ENCODE measurements at regions not wholly inside any gene's neighbourhood (a gene's known extent, or its start where the extent isn't known, plus 50 kb on each side); places are given as distances from the start of the nearest gene placed in this dataset.

- TF ChIP-seq ASH2L (IDR thresholded peaks at IDR 0.05; ENCODE audit: borderline replicate concordance, low read depth) (no peak), RAD21 (IDR thresholded peaks at IDR 0.05; ENCODE audit: insufficient read depth, low read depth, low read length) (no peak), CEBPB (IDR thresholded peaks at IDR 0.05; ENCODE audit: borderline replicate concordance in 1 of 2, low read depth in 2 of 2, low read length in 2 of 2) (no peak), POLR2AphosphoS2 (IDR thresholded peaks at IDR 0.05; ENCODE audit: low read depth, low read length) (no peak), HCFC1 (IDR thresholded peaks at IDR 0.05; ENCODE audit: low read length) (no peak)
Measured at GRCh38 chr4:181601103-181601502, 642.1 kb upstream of the TENM3 start (continued).

- Histone ChIP-seq H3K4me3 (no peak overlapping the region), H4K20me1 (ENCODE audit: control insufficient read depth, insufficient read depth) (no peaks in the 10 kb centered on the region), H3K27me3 (replicated peaks in 1 of 2; ENCODE audit: control insufficient read depth in 2 of 2, insufficient read depth in 2 of 2, low read length in 1 of 2) (no peaks in the 10 kb centered on the region), H3K9ac (ENCODE audit: control insufficient read depth, insufficient read depth, low read length) (no peak overlapping the region), H3K9me3 (replicated peaks; ENCODE audit: control insufficient read depth, insufficient read depth, low read length) (no peaks in the 10 kb centered on the region), H2AFZ (ENCODE audit: control insufficient read depth, low read depth, low read length) (no peak overlapping the region), H3K4me1 (ENCODE audit: control insufficient read depth, insufficient read depth, low read length) (no peaks in the 10 kb centered on the region), H3K4me2 (ENCODE audit: control insufficient read depth, insufficient read depth) (no peak overlapping the region), H3K36me3 (ENCODE audit: control insufficient read depth in 2 of 2, insufficient read depth in 2 of 2, low read length in 1 of 2) (no peaks in the 10 kb centered on the region), H3K79me2 (ENCODE audit: control insufficient read depth, insufficient read depth, low read length) (no peaks in the 10 kb centered on the region), H3K27ac (ENCODE audit: control insufficient read depth, insufficient read depth) (no peak overlapping the region)
- ChIA-PET POLR2A (no interaction called here), SMC1A (ENCODE audit: uncharacterized antibody, unreplicated experiment) (no interaction called here), CTCF (no interaction called here), RAD21 (ENCODE audit: unreplicated experiment) (no interaction called here)
- BruUV-seq (replicated peaks): no TSS peak
- TF ChIP-seq NKRF (conservative IDR thresholded peaks at IDR 0.05) (no peak), CBFB (IDR thresholded peaks at IDR 0.05; ENCODE audit: low read depth) (no peak), BCL3 (IDR thresholded peaks at IDR 0.05; ENCODE audit: borderline replicate concordance, insufficient read depth, low read depth, low read length, poor library complexity, severe bottlenecking) (no peak), SIN3A (IDR thresholded peaks at IDR 0.05; ENCODE audit: low read depth, low read length) (no peak), EED (IDR thresholded peaks at IDR 0.05; ENCODE audit: low read depth) (no peak), CHD1 (IDR thresholded peaks at IDR 0.05; ENCODE audit: low read depth, low read length) (no peak), CREB1 (IDR thresholded peaks at IDR 0.05; ENCODE audit: low read depth) (no peak), SKIL (IDR thresholded peaks at IDR 0.05; ENCODE audit: low read depth, poor library complexity, severe bottlenecking) (no peak), PAX5 (IDR thresholded peaks at IDR 0.05; ENCODE audit: borderline replicate concordance, low read depth, low read length) (no peak), ZNF217 (IDR thresholded peaks at IDR 0.05) (no peak), FOS (IDR thresholded peaks at IDR 0.05; ENCODE audit: borderline replicate concordance, extremely low read depth, insufficient read length) (no peak), MTA3 (IDR thresholded peaks at IDR 0.05; ENCODE audit: borderline replicate concordance, low read length) (no peak), IRF5 (IDR thresholded peaks at IDR 0.05; ENCODE audit: borderline replicate concordance) (no peak)
- in situ Hi-C loops (cut with MboI) (no loop called here), intact Hi-C loops (cut with micrococcal nuclease; ENCODE audit: unreplicated experiment) (no loop called here)
- DNase-seq (ENCODE audit: low read depth, low spot score) (no peak), FAIRE-seq (no peak), ATAC-seq (no peak)
- 1% methylated on average over 4 of the region's 4 CpGs for WGBS (ENCODE audit: insufficient coverage, insufficient replicate concordance, low lambda C conversion rate, missing lambda C conversion rate)
Measured at GRCh38 chr4:181604546-181604945, 638.7 kb upstream of the TENM3 start.

Data from GM12878 (cell line).